Karpas-422 (cell line): ENCODE measurements at regions not wholly inside any gene's neighbourhood (a gene's known extent, or its start where the extent isn't known, plus 50 kb on each side); places are given as distances from the start of the nearest gene placed in this dataset.
"Not testable (repeated sequence)": the region's sequence is repeated elsewhere in the genome, so short reads cannot be mapped to it uniquely, and the experiment has no call there.

Source experiments
- DNase-seq: peaks from one replicate; pipeline ENCODE4 v3.0.0-alpha.2; 2015
- H2AFZ ChIP-seq: fragments of 200-600 bp; sonication (generic); 2 replicates; pipeline ENCODE4 v1.6.1; 2014; ENCODE audit warnings: antibody characterized with exemption, low read length, mixed read lengths
- H3K27ac ChIP-seq: fragments of 200-600 bp; sonication (generic); 2 replicates; pipeline ENCODE4 v1.5.1; 2014; ENCODE audit warnings: mild to moderate bottlenecking, low read length, moderate library complexity
- H3K27me3 ChIP-seq: fragments of 200-600 bp; sonication (generic); 2 replicates; pipeline ENCODE4 v1.6.1; 2014; ENCODE audit warnings: low read length, mixed read lengths
- H3K36me3 ChIP-seq: fragments of 200-600 bp; sonication (generic); 2 replicates; pipeline ENCODE4 v1.6.1; 2014; ENCODE audit warnings: low read length, mixed read lengths; ENCODE audit not compliant: insufficient read depth
- H3K4me1 ChIP-seq: fragments of 200-600 bp; sonication (generic); 2 replicates; pipeline ENCODE4 v1.6.1; 2014; ENCODE audit warnings: mild to moderate bottlenecking, low read length, mixed read lengths
- H3K4me2 ChIP-seq: fragments of 200-600 bp; sonication (generic); 2 replicates; pipeline ENCODE4 v1.6.1; 2014; ENCODE audit warnings: low read length, low read depth, mild to moderate bottlenecking; ENCODE audit not compliant: poor library complexity, severe bottlenecking
- H3K4me3 ChIP-seq: fragments of 200-600 bp; sonication (generic); 2 replicates; pipeline ENCODE4 v1.5.1; 2014; ENCODE audit warnings: mild to moderate bottlenecking, antibody characterized with exemption, low read length, mixed read lengths
- H3K79me2 ChIP-seq: fragments of 200-600 bp; sonication (generic); 2 replicates; pipeline ENCODE4 v1.6.1; 2014; ENCODE audit warnings: mild to moderate bottlenecking, low read length, mixed read lengths
- H3K9ac ChIP-seq: fragments of 200-600 bp; sonication (generic); 2 replicates; pipeline ENCODE4 v1.6.0; 2014; ENCODE audit warnings: low read length
- H3K9me2 ChIP-seq: fragments of 200-600 bp; sonication (generic), shearing (Covaris generic); replicated peaks from 2 replicates; pipeline ENCODE4 v1.6.0; 2014; ENCODE audit warnings: mild to moderate bottlenecking, low read length, moderate library complexity; ENCODE audit not compliant: insufficient read depth
- H3K9me3 ChIP-seq: fragments of 300-700, 200-600 bp; sonication (generic); 2 replicates; pipeline ENCODE4 v1.6.1; 2014; ENCODE audit warnings: low read length, mixed read lengths
- H4K20me1 ChIP-seq: fragments of 200-600 bp; sonication (generic); 2 replicates; pipeline ENCODE4 v1.6.1; 2014; ENCODE audit warnings: mild to moderate bottlenecking, antibody characterized with exemption, low read length, low read depth; ENCODE audit not compliant: insufficient read depth

DNA sequence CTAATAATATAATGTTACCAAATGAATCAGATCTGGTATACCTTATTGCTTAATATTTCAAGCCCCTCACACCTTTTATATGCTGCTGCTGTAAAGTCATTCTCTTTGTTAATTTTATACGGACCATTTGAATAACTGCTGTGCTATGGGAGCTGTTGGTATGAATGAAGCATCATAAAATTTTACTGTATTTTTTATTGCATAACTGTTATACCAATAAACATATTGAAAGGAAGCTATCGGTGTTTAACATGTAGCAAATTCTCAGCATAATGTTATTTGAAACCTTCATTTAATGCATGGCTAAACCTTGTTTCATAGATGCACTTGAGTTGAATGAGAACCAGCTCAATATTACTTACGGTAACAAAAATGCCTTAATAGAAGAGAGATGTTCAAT is 1040.3 kb downstream of the SOCS6 start:
- Histone ChIP-seq H3K4me2 (no peak overlapping the region), H3K4me1 (no peaks in the 10 kb centered on the region), H4K20me1 (no peaks in the 10 kb centered on the region)

DNA sequence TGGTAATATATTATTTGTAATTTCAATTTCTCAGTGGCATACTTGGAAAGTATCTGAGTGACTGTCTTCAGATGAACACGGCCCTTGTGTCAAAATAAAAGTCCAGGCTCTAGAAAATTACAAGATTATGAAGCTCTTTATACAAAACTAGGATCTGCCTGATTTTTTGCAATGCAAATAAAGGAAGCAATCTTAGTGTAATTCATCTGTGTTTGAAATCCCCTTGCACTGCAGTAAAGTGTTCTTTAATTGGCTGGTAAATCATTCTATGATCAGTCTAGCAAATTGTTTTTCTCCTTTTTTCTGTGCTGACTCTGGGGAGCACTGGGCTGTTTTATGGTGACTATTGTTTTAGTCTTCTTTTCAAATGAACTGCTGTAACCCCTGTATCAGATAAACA is 1039.0 kb downstream of the SOCS6 start:
- Histone ChIP-seq H3K4me1 (no peaks in the 10 kb centered on the region), H3K79me2 (no peaks in the 10 kb centered on the region)
- no peak for DNase-seq

More for the DNA sequence above, 1040.3 kb downstream of the SOCS6 start:
- no peak overlapping the region for H3K4me3 ChIP-seq
- DNase-seq = no peak
- no peaks in the 10 kb centered on the region for H3K27me3 ChIP-seq
- peaks cover 54% of the 10 kb centered on the region for H3K9me3 ChIP-seq
- no peak overlapping the region for H3K27ac ChIP-seq
- no peak overlapping the region for H3K9ac ChIP-seq
- H3K36me3 ChIP-seq = no peaks in the 10 kb centered on the region
- no peak overlapping the region for H2AFZ ChIP-seq
- no peaks in the 10 kb centered on the region for H3K79me2 ChIP-seq
- H3K9me2 ChIP-seq = no peaks in the 10 kb centered on the region

DNA sequence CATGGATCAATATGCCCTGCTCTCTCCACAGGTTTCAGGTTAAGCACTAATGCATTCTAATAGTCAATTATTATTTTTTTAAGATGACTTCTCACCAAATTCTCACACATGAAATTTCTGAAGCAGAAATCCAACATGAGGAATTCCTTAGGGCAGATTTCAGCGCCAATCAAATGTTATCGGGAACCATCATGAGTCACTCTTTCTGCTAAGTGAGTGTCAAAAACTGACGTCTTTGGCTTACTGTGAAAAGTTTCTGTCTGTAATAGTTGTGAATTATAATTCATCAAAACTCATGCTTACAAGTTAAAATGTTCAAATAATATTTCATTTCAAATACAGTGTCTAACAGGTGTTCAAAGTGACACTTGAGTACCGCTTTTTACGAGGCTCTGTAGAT is 1038.6 kb downstream of the SOCS6 start:
- Histone ChIP-seq H3K4me1 (no peaks in the 10 kb centered on the region), H2AFZ (no peak overlapping the region), H3K36me3 (no peaks in the 10 kb centered on the region), H3K4me3 (no peak overlapping the region), H3K27me3 (no peaks in the 10 kb centered on the region), H3K9me3 (peaks cover 63% of the 10 kb centered on the region), H3K79me2 (no peaks in the 10 kb centered on the region), H3K9ac (no peak overlapping the region), H3K4me2 (no peak overlapping the region), H3K9me2 (no peaks in the 10 kb centered on the region), H4K20me1 (no peaks in the 10 kb centered on the region), H3K27ac (no peak overlapping the region)
- no peak for DNase-seq

More for the DNA sequence above, 1039.0 kb downstream of the SOCS6 start:
- no peaks in the 10 kb centered on the region for H3K27me3 ChIP-seq
- H3K27ac ChIP-seq = no peak overlapping the region
- H3K9ac ChIP-seq = no peak overlapping the region
- no peak overlapping the region for H2AFZ ChIP-seq
- no peaks in the 10 kb centered on the region for H3K9me2 ChIP-seq
- H3K9me3 ChIP-seq = peaks cover 61% of the 10 kb centered on the region
- no peaks in the 10 kb centered on the region for H3K36me3 ChIP-seq
- no peak overlapping the region for H3K4me3 ChIP-seq
- H3K4me2 ChIP-seq = no peak overlapping the region
- H4K20me1 ChIP-seq = no peaks in the 10 kb centered on the region

DNA sequence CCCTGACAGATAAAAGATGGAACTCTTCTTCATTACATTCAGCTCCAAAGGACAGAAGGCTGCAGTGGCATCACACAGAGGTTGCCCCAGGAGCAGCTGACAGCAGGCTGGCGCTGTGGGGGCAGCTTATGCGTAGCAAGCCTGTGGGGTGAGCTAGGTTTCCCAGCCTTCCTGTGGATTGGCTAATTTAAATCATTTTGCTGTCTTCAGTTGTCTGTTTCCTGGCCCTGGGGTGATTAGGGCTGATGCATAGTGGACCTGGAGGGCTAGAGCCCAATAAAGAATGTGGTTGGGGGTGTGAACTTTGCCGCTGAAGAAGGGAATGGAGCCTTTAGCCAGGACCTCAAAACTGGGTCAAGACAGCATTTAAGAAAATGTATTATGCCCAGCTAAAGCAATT is 1038.0 kb downstream of the SOCS6 start:
- Histone ChIP-seq H3K9me2 (no peaks in the 10 kb centered on the region), H3K27me3 (no peaks in the 10 kb centered on the region), H3K79me2 (no peaks in the 10 kb centered on the region), H4K20me1 (no peaks in the 10 kb centered on the region), H3K4me2 (no peak overlapping the region), H3K9ac (no peak overlapping the region), H2AFZ (no peak overlapping the region), H3K9me3 (peaks cover 66% of the 10 kb centered on the region), H3K4me3 (no peak overlapping the region), H3K36me3 (no peaks in the 10 kb centered on the region), H3K27ac (no peak overlapping the region), H3K4me1 (no peaks in the 10 kb centered on the region)
- DNase-seq = no peak

DNA sequence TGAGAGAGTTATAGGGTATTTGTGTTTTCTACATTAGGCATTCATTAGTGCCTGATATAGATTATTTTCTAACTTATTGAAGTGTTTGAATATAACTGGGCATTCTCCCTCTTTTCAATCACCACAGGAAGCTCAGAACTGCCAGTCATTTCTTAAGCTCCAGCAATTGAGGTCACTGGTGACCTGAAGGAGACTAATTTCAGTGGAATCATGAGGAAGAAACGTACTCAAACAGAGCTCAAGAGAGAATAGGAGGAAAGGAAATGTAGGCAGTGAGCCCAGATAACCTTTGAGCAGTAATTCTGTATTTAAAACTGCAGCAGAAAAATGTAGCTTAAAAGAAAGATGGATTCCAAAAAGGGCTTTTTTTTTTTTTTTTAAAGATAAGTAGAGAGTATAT is 1035.5 kb downstream of the SOCS6 start:
- DNase-seq = no peak
- Histone ChIP-seq H3K27me3 (no peaks in the 10 kb centered on the region), H3K79me2 (no peaks in the 10 kb centered on the region), H2AFZ (no peak overlapping the region), H4K20me1 (no peaks in the 10 kb centered on the region), H3K4me1 (no peaks in the 10 kb centered on the region), H3K9ac (no peak overlapping the region), H3K4me2 (no peak overlapping the region), H3K36me3 (no peaks in the 10 kb centered on the region), H3K4me3 (no peak overlapping the region), H3K9me3 (peaks cover 68% of the 10 kb centered on the region), H3K27ac (no peak overlapping the region), H3K9me2 (no peaks in the 10 kb centered on the region)

DNA sequence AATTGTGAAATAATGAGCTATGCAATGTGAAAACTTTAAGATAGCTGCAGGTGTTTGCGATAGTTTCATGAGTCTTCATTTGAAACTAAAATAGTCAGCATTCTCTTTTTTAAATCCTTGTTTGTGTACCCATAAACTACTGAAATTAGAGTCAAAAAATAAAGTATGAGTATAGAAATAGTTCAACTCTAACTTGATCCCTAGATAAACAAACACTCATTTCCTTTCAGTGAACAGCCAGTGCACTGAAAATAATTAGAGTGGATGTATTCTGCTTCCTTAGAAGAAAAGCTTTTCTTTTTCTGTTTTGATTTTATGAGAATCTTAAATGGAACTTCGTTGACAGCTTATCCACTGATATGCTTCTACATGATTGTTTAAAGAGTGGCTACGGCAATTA is 1033.4 kb downstream of the SOCS6 start:
- Histone ChIP-seq H3K4me1 (no peaks in the 10 kb centered on the region), H3K27ac (no peak overlapping the region), H3K4me3 (no peak overlapping the region), H2AFZ (no peak overlapping the region), H3K36me3 (no peaks in the 10 kb centered on the region), H3K4me2 (no peak overlapping the region), H3K79me2 (no peaks in the 10 kb centered on the region), H3K27me3 (no peaks in the 10 kb centered on the region), H3K9ac (no peak overlapping the region), H3K9me2 (no peaks in the 10 kb centered on the region), H4K20me1 (no peaks in the 10 kb centered on the region), H3K9me3 (peaks cover 56% of the 10 kb centered on the region)
- DNase-seq = no peak

DNA sequence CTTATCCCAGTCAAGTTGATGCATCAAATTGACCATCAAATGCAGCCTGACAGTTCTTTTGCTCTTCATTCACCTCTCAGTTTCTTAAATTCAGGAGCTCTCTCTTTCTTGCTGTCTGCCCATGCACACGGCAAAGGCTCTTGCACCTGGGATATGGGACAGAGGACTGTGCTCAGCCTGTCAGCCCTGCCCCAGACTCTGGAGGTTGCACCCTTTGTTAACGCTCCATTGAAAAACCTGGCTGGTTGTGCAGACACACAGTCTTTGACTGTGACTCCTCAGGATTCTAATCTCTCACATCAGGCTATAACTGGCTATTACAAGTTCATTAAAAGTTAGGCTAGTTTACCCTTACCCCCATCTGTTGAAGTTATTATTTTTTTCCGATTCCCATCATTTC is 1032.5 kb downstream of the SOCS6 start:
- H3K36me3 ChIP-seq = no peaks in the 10 kb centered on the region
- H3K79me2 ChIP-seq = no peaks in the 10 kb centered on the region
- no peak overlapping the region for H3K4me2 ChIP-seq
- no peak for DNase-seq
- H3K9me2 ChIP-seq = no peaks in the 10 kb centered on the region
- no peak overlapping the region for H2AFZ ChIP-seq
- no peaks in the 10 kb centered on the region for H3K4me1 ChIP-seq
- no peak overlapping the region for H3K4me3 ChIP-seq
- H3K9ac ChIP-seq = no peak overlapping the region
- no peaks in the 10 kb centered on the region for H3K27me3 ChIP-seq
- H3K27ac ChIP-seq = no peak overlapping the region
- H4K20me1 ChIP-seq = no peaks in the 10 kb centered on the region
- peaks cover 56% of the 10 kb centered on the region for H3K9me3 ChIP-seq

DNA sequence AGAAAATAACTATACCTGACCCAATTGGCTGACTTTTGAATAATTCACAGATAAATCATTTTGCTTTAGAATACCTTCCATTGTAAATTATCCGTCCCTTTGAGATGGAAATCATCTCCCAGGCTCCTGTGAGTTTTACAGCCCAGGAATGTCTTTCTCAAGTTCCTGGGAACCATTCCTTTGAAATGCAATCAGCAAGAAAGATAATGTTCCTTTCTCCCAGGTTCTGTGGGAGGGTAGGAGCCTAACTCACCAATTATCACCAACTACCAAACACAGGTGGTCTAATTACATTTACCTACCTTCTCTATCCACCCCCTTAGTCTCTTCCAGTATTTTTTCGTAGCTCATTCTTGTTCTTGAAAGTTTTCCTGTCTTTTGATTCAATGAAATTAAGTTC is 1016.0 kb downstream of the SOCS6 start:
- Histone ChIP-seq H3K79me2 (no peaks in the 10 kb centered on the region), H3K27ac (no peak overlapping the region), H3K4me2 (no peak overlapping the region), H3K36me3 (no peaks in the 10 kb centered on the region), H3K9me2 (no peaks in the 10 kb centered on the region; the same call in 1 of the 2 replicates), H2AFZ (no peak overlapping the region), H3K9me3 (peaks cover 39% of the 10 kb centered on the region), H4K20me1 (no peaks in the 10 kb centered on the region), H3K9ac (no peak overlapping the region), H3K4me1 (no peaks in the 10 kb centered on the region), H3K4me3 (no peak overlapping the region), H3K27me3 (no peaks in the 10 kb centered on the region)
- no peak for DNase-seq

DNA sequence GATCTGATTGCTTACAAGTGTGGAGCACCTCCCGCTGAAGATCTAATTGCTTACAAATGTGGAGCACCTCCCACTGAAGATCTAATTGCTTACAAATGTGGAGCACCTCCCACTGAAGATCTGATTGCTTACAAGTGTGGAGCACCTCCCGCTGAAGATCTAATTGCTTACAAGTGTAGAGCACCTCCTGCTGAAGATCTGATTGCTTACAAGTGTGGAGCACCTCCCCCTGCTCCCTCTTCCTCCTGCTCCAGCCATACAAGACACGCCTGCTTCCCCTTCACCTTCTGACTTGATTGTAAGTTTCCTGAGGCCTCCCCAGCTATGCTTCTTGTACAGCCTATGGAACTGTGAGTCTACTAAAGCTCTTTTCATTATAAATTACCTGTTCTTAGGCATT is 1014.9 kb downstream of the SOCS6 start:
- H3K9me2 ChIP-seq, H3K4me3 ChIP-seq, H2AFZ ChIP-seq, H3K36me3 ChIP-seq, H3K79me2 ChIP-seq, H3K27me3 ChIP-seq, H3K9ac ChIP-seq, H3K27ac ChIP-seq, H3K4me1 ChIP-seq, DNase-seq, H4K20me1 ChIP-seq, H3K4me2 ChIP-seq: not testable (repeated sequence)
- H3K9me3 ChIP-seq = peaks cover 33% of the 10 kb centered on the region
